PC-9 (cell line): ENCODE measurements at regions not wholly inside any gene's neighbourhood (a gene's known extent, or its start where the extent isn't known, plus 50 kb on each side); places are given as distances from the start of the nearest gene placed in this dataset.

Experiments used
- BruUV-seq: library from RNA; stranded (reverse); fragments of 400-500 nt; replicated peaks from 2 replicates; lab custom pipeline; 2021; lab: Mats Ljungman, UMichigan
- CTCF ChIA-PET: fragments of 300-600 bp; sonication (Branson Sonifier 250); formaldehyde crosslinking; loops from one replicate; lab custom pipeline; 2022; ENCODE audit warnings: antibody characterized with exemption; lab: Charles Lee
- POLR2A ChIA-PET: fragments of 300-600 bp; sonication (Branson Sonifier 250); formaldehyde crosslinking; loops from one replicate; lab custom pipeline; 2022; ENCODE audit warnings: antibody characterized with exemption; ENCODE audit not compliant: unreplicated experiment; lab: Charles Lee
- DNase-seq, 2 experiments: peaks; one replicate each; pipeline versions ENCODE4 v3.0.0 to v3.0.0-alpha.2; 2015 to 2022; ENCODE audit warnings: mixed read lengths in 1 of 2
- H2AFZ ChIP-seq: fragments of 200-600 bp; sonication (generic); 2 replicates; pipeline ENCODE4 v1.8.1; 2017; ENCODE audit warnings: antibody characterized with exemption
- H3F3A ChIP-seq: fragments of 200-600 bp; sonication (generic); 2 replicates; pipeline ENCODE4 v1.8.1; 2017; ENCODE audit warnings: antibody characterized with exemption, mild to moderate bottlenecking, low read depth; ENCODE audit not compliant: insufficient read depth
- H3K27ac ChIP-seq: fragments of 200-600 bp; sonication (generic); 2 replicates; pipeline ENCODE4 v1.6.1; 2016; ENCODE audit warnings: mixed run types
- H3K27me3 ChIP-seq: fragments of 200-600 bp; sonication (generic); 2 replicates; pipeline ENCODE4 v1.6.1; 2016; ENCODE audit warnings: low read depth, mixed run types; ENCODE audit not compliant: insufficient read depth
- H3K36me3 ChIP-seq: fragments of 200-600 bp; sonication (generic); 2 replicates; pipeline ENCODE4 v1.6.1; 2016; ENCODE audit warnings: low read depth, mixed run types
- H3K4me1 ChIP-seq: fragments of 200-600 bp; sonication (generic); replicated peaks from 2 replicates; pipeline ENCODE4 v1.6.1; 2016; ENCODE audit warnings: mixed run types; ENCODE audit not compliant: insufficient read depth
- H3K4me2 ChIP-seq: fragments of 200-600 bp; sonication (generic); 2 replicates; pipeline ENCODE4 v1.6.1; 2017; ENCODE audit warnings: mixed run types
- H3K4me3 ChIP-seq: fragments of 200-600 bp; sonication (generic); 2 replicates; pipeline ENCODE4 v1.6.1; 2016; ENCODE audit warnings: mixed run types
- H3K79me2 ChIP-seq: fragments of 200-600 bp; sonication (generic); 2 replicates; pipeline ENCODE4 v1.6.1; 2017; ENCODE audit warnings: low read depth, mixed run types
- H3K9me2 ChIP-seq: fragments of 200-600 bp; sonication (generic); 2 replicates; pipeline ENCODE4 v1.8.1; 2017; ENCODE audit warnings: mild to moderate bottlenecking; ENCODE audit not compliant: insufficient read depth
- H3K9me3 ChIP-seq: fragments of 200-600 bp; sonication (generic); 2 replicates; pipeline ENCODE4 v1.8.1; 2016; ENCODE audit warnings: low read depth; ENCODE audit not compliant: insufficient read depth
- H4K20me1 ChIP-seq: fragments of 200-600 bp; sonication (generic); 2 replicates; pipeline ENCODE4 v1.8.1; 2017; ENCODE audit not compliant: insufficient read depth
- EZH2 ChIP-seq: fragments of 200-600 bp; sonication (generic); IDR thresholded peaks from 2 replicates; pipeline ENCODE4 v1.8.0; 2017; ENCODE audit warnings: antibody characterized with exemption, low read depth
- intact Hi-C: fragments of 100-400 bp; cut with micrococcal nuclease; formaldehyde crosslinking; loops from one replicate; pipeline ENCODE4 v1.10.0; 2022; ENCODE audit not compliant: unreplicated experiment
- TF ChIP-seq, protein P1 (sequence below): fragments of 200-600 bp; sonication (generic); conservative IDR thresholded peaks from 2 replicates; pipeline ENCODE4 v1.6.1; 2017; ENCODE audit warnings: mixed run types, antibody characterized with exemption, mild to moderate bottlenecking, moderate library complexity

DNA sequence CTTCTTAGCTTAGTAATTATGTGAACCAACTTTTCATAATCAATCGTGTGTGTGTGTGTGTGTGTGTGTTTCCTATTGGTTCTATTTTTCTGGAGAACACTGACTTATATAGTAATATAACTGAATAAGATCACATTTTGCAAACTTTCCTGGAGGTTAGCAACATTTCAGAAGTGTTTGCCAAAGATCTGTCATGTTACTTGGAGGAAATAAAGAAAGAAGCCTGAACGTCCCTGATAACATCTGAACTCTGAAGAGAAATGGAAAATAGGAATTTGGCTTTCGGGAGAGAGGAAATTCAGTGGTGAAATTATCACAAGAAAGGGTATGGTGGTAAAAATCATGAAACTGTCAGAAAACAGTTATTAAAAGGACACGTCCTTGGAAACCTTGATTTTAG lies 984.4 kb upstream of the AUTS2 start:
- Histone ChIP-seq H2AFZ (no peak overlapping the region), H3K4me3 (no peak overlapping the region)
- POLR2A ChIA-PET, result no interaction called here

DNA sequence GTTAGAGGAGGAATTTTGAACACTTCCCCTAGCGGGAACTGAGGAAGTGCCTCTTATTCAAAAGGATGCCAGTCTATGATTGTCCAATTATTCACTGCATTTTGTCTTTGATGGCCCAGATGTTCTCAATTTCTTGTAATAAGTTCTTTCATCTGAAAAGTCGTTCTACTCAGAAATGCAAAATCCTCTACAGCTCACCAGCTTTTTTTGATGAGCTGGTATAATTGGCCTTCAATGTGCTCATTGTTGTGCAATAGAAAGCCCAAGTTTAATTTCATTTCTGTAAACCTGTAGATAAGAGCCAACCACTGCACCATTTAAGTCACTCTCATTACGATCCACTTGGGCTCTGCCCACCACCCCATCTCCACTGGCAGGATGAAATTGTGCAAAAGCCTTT lies 978.7 kb upstream of the AUTS2 start:
- Histone ChIP-seq H3K27ac (no peak overlapping the region), H2AFZ (no peak overlapping the region), H3K4me3 (no peak overlapping the region), H4K20me1 (no peaks in the 10 kb centered on the region), H3K36me3 (no peaks in the 10 kb centered on the region), H3K9me3 (0 out of 2 replicates have a peak, but pooled peaks cover 5% of the 10 kb centered on the region), H3K9me2 (no peaks in the 10 kb centered on the region), H3K4me2 (no peak overlapping the region), H3K4me1 (no peaks in the 10 kb centered on the region), H3K27me3 (no peaks in the 10 kb centered on the region), H3K79me2 (no peaks in the 10 kb centered on the region), H3F3A (no peaks in the 10 kb centered on the region)
- TF ChIP-seq EZH2, result no peak
- TF ChIP-seq, protein P1, sequence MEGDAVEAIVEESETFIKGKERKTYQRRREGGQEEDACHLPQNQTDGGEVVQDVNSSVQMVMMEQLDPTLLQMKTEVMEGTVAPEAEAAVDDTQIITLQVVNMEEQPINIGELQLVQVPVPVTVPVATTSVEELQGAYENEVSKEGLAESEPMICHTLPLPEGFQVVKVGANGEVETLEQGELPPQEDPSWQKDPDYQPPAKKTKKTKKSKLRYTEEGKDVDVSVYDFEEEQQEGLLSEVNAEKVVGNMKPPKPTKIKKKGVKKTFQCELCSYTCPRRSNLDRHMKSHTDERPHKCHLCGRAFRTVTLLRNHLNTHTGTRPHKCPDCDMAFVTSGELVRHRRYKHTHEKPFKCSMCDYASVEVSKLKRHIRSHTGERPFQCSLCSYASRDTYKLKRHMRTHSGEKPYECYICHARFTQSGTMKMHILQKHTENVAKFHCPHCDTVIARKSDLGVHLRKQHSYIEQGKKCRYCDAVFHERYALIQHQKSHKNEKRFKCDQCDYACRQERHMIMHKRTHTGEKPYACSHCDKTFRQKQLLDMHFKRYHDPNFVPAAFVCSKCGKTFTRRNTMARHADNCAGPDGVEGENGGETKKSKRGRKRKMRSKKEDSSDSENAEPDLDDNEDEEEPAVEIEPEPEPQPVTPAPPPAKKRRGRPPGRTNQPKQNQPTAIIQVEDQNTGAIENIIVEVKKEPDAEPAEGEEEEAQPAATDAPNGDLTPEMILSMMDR, result no peak
- ChIA-PET POLR2A (no interaction called here), CTCF (no interaction called here)
- no TSS peak for BruUV-seq
- no peak for DNase-seq
- intact Hi-C loops, result no loop called here

More for the DNA sequence above, 984.4 kb upstream of the AUTS2 start:
- no peak overlapping the region for H3K4me2 ChIP-seq
- no peaks in the 10 kb centered on the region for H3K9me2 ChIP-seq
- TF ChIP-seq, protein P1, result no peak
- no peak for TF ChIP-seq EZH2
- 0 out of 2 replicates have a peak, but pooled peaks cover 5% of the 10 kb centered on the region for H3K9me3 ChIP-seq
- CTCF ChIA-PET, result no interaction called here
- no TSS peak for BruUV-seq
- no peaks in the 10 kb centered on the region for H3F3A ChIP-seq
- H3K36me3 ChIP-seq, result no peaks in the 10 kb centered on the region
- H4K20me1 ChIP-seq, result no peaks in the 10 kb centered on the region
- no peaks in the 10 kb centered on the region for H3K27me3 ChIP-seq
- no peak overlapping the region for H3K27ac ChIP-seq
- H3K4me1 ChIP-seq, result no peaks in the 10 kb centered on the region
- intact Hi-C loops, result no loop called here
- no peaks in the 10 kb centered on the region for H3K79me2 ChIP-seq
- DNase-seq, result no peak

DNA sequence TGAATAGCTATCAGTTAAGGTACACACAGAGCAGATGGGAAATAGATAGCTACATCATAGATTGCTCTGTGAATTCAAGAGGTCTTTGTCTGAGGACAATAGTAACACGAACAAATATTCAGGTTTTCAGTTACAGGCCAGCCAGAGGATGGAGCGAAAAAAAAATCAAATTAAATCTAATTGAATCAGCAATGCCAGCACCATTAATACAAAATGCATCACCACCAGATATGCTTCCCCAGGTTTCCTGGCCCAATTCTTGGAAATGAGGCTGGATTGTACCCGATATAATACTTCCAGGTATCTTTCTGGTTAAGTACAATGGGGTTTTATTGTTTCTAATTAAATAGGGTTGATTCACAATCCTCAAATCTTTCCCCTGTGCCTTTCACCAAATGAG lies 975.8 kb upstream of the AUTS2 start:
- H3K36me3 ChIP-seq, result no peaks in the 10 kb centered on the region
- BruUV-seq, result no TSS peak
- ChIA-PET CTCF (no interaction called here), POLR2A (no interaction called here)
- H3K79me2 ChIP-seq, result no peaks in the 10 kb centered on the region
- H3K27ac ChIP-seq, result no peak overlapping the region
- TF ChIP-seq EZH2, result no peak
- TF ChIP-seq, protein P1, result no peak
- H3K4me1 ChIP-seq, result no peaks in the 10 kb centered on the region; the same call in 1 of the 2 replicates
- H3K4me3 ChIP-seq, result no peak overlapping the region
- H3K9me3 ChIP-seq, result peaks cover 2% of the 10 kb centered on the region; the same call in 1 of the 2 replicates
- H3K27me3 ChIP-seq, result no peaks in the 10 kb centered on the region
- no peak for DNase-seq
- H3K9me2 ChIP-seq, result no peaks in the 10 kb centered on the region
- H4K20me1 ChIP-seq, result no peaks in the 10 kb centered on the region
- H2AFZ ChIP-seq, result no peak overlapping the region
- H3F3A ChIP-seq, result no peaks in the 10 kb centered on the region
- intact Hi-C loops, result no loop called here
- H3K4me2 ChIP-seq, result no peak overlapping the region
